SU-DHL-6 (cell line): ENCODE measurements at regions not wholly inside any gene's neighbourhood (a gene's known extent, or its start where the extent isn't known, plus 50 kb on each side); places are given as distances from the start of the nearest gene placed in this dataset.

Experiments
- H2AFZ ChIP-seq: fragments of 200-600 bp; sonication (generic); 2 replicates; pipeline ENCODE4 v1.6.1; 2014; ENCODE audit warnings: low read depth, mild to moderate bottlenecking, moderate library complexity, mixed read lengths, antibody characterized with exemption, low read length; ENCODE audit not compliant: severe bottlenecking
- H3F3A ChIP-seq: fragments of 200-600 bp; shearing (Covaris generic); 2 replicates; pipeline ENCODE4 v1.6.0; 2016; ENCODE audit warnings: antibody characterized with exemption, mild to moderate bottlenecking; ENCODE audit not compliant: insufficient read depth
- H3K27ac ChIP-seq: fragments of 200-600 bp; sonication (generic); 2 replicates; pipeline ENCODE4 v1.5.1; 2016; ENCODE audit warnings: low read depth, mild to moderate bottlenecking, low read length, moderate library complexity, mixed read lengths
- H3K27me3 ChIP-seq: fragments of 200-600 bp; sonication (generic), shearing (Covaris generic); 2 replicates; pipeline ENCODE4 v1.6.0; 2014; ENCODE audit warnings: mild to moderate bottlenecking, low read length
- H3K36me3 ChIP-seq: fragments of 200-600 bp; sonication (generic); 2 replicates; pipeline ENCODE4 v1.6.1; 2014; ENCODE audit warnings: mild to moderate bottlenecking, low read length, mixed read lengths
- H3K4me2 ChIP-seq: fragments of 300-600, 200-600 bp; shearing (Covaris generic), sonication (generic); 2 replicates; pipeline ENCODE4 v1.6.0; 2014; ENCODE audit warnings: low read length, low read depth, mild to moderate bottlenecking; ENCODE audit not compliant: poor library complexity, severe bottlenecking
- H3K4me3 ChIP-seq: fragments of 200-600 bp; sonication (generic); 2 replicates; pipeline ENCODE4 v1.5.1; 2014; ENCODE audit warnings: antibody characterized with exemption, low read length, mild to moderate bottlenecking, mixed read lengths; ENCODE audit not compliant: insufficient read depth, poor library complexity, severe bottlenecking
- H3K79me2 ChIP-seq: fragments of 200-600 bp; sonication (generic); 2 replicates; pipeline ENCODE4 v1.6.1; 2014; ENCODE audit warnings: mild to moderate bottlenecking, low read length, moderate library complexity; ENCODE audit not compliant: insufficient read depth
- H3K9ac ChIP-seq: fragments of 200-600 bp; sonication (generic); 2 replicates; pipeline ENCODE4 v1.7.0; 2014; ENCODE audit warnings: mild to moderate bottlenecking, low read length
- H3K9me2 ChIP-seq: fragments of 200-600 bp; sonication (generic); replicated peaks from 2 replicates; pipeline ENCODE4 v1.6.1; 2014; ENCODE audit warnings: low read length; ENCODE audit not compliant: insufficient read depth
- H3K9me3 ChIP-seq: fragments of 200-600 bp; sonication (generic); 2 replicates; pipeline ENCODE4 v1.6.1; 2014; ENCODE audit warnings: low read length, mixed read lengths; ENCODE audit not compliant: insufficient read depth
- H4K20me1 ChIP-seq: fragments of 200-600 bp; sonication (generic); 2 replicates; pipeline ENCODE4 v1.6.1; 2014; ENCODE audit warnings: low read depth, mild to moderate bottlenecking, antibody characterized with exemption, low read length, moderate library complexity, mixed read lengths
- EZH2phosphoT487 ChIP-seq: fragments of 200-600 bp; sonication (generic), shearing (Covaris generic); conservative IDR thresholded peaks from 2 replicates; pipeline ENCODE4 v1.6.1; 2018; ENCODE audit warnings: mild to moderate bottlenecking, antibody characterized with exemption, low read length, moderate library complexity, mixed read lengths
- TF ChIP-seq, protein P1 (sequence below): fragments of 200-600 bp; sonication (generic); IDR thresholded peaks from one replicate; pipeline ENCODE4 v1.5.1; 2017; ENCODE audit warnings: antibody characterized with exemption, mild to moderate bottlenecking, low read length, moderate library complexity; ENCODE audit not compliant: insufficient read depth, poor library complexity, severe bottlenecking

DNA sequence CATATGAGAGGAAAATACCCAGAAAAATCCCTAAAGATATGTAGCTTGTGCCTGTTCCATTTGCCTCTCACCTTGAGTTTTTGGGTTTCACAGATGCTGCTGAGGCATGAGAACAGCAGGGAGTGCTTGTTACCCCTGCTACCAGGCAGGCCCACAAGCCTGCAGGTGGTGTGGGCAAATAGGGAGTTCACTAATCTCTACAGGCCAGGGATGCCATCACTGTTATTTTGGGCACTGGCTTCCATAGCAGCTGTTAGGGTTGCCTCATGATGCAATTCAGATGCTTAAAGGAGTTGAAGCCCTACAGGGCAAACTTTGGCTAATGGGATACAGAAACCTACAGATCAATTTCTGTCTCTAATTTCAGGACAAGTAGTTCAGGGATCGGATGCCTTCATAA, 873.5 kb downstream of the OTOL1 start:
- H3K9ac ChIP-seq, result no peak overlapping the region
- no peak for TF ChIP-seq EZH2phosphoT487
- TF ChIP-seq, protein P1, sequence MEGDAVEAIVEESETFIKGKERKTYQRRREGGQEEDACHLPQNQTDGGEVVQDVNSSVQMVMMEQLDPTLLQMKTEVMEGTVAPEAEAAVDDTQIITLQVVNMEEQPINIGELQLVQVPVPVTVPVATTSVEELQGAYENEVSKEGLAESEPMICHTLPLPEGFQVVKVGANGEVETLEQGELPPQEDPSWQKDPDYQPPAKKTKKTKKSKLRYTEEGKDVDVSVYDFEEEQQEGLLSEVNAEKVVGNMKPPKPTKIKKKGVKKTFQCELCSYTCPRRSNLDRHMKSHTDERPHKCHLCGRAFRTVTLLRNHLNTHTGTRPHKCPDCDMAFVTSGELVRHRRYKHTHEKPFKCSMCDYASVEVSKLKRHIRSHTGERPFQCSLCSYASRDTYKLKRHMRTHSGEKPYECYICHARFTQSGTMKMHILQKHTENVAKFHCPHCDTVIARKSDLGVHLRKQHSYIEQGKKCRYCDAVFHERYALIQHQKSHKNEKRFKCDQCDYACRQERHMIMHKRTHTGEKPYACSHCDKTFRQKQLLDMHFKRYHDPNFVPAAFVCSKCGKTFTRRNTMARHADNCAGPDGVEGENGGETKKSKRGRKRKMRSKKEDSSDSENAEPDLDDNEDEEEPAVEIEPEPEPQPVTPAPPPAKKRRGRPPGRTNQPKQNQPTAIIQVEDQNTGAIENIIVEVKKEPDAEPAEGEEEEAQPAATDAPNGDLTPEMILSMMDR, result no peak
- peak overlapping the region; percentile 31 for H2AFZ ChIP-seq

DNA sequence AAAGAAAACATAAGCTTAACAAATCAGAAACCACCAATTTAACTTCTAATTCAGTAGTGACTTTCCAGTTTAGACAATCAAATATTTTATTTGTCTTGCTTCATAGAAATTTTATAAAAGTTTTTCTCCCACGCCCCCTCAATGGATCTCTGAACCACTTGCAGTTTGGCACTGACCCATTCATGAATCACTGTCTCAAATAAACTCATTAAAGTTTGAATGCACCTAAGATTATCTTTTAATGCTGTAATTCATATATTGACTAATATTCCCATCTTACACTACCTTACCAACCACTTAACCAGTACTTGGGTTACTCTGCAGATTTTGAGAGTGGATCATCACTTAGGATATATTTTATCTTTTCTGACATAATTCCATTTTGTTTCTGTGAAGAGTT, 880.2 kb downstream of the OTOL1 start:
- no peak overlapping the region for H3K9ac ChIP-seq
- 0 out of 2 replicates have a peak, but pooled peaks cover 3% of the 10 kb centered on the region for H3K36me3 ChIP-seq
- no peaks in the 10 kb centered on the region for H3K27me3 ChIP-seq
- no peaks in the 10 kb centered on the region for H3K9me2 ChIP-seq
- H2AFZ ChIP-seq, result peak overlapping the region; percentile 59
- H3K27ac ChIP-seq, result no peak overlapping the region
- no peaks in the 10 kb centered on the region for H3F3A ChIP-seq
- H4K20me1 ChIP-seq, result no peaks in the 10 kb centered on the region
- no peak overlapping the region for H3K4me2 ChIP-seq
- H3K79me2 ChIP-seq, result no peaks in the 10 kb centered on the region
- H3K9me3 ChIP-seq, result no peaks in the 10 kb centered on the region
- TF ChIP-seq, protein P1, result no peak
- TF ChIP-seq EZH2phosphoT487, result no peak
- no peak overlapping the region for H3K4me3 ChIP-seq

More for the DNA sequence above, 873.5 kb downstream of the OTOL1 start:
- Histone ChIP-seq H3K27me3 (no peaks in the 10 kb centered on the region), H4K20me1 (no peaks in the 10 kb centered on the region), H3K79me2 (no peaks in the 10 kb centered on the region), H3K9me2 (no peaks in the 10 kb centered on the region), H3K9me3 (no peaks in the 10 kb centered on the region), H3K27ac (no peak overlapping the region), H3K36me3 (0 out of 2 replicates have a peak, but pooled peaks cover 3% of the 10 kb centered on the region), H3K4me2 (no peak overlapping the region), H3K4me3 (no peak overlapping the region), H3F3A (no peaks in the 10 kb centered on the region)

DNA sequence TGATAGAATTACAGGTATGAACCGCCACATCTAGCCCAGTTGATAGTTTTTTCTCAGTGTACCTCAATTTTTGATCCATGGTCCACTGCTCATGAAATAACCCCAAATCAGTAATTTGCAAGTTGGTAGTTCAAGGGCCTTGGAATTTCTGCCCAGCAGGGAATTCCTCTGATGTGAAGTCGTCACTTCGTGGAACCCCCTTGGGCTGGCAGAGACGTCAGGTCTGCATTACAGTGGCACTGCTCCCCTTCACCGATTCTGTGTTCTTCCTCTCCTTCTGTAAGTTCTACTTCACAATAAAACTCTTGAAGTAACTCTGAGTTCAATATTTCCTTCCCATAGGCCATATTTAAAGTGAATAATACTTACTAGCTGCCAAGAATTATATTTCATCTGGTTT, 881.0 kb downstream of the OTOL1 start:
- TF ChIP-seq, protein P1, result no peak
- H3K27me3 ChIP-seq, result no peaks in the 10 kb centered on the region
- H3F3A ChIP-seq, result no peaks in the 10 kb centered on the region
- H3K9me2 ChIP-seq, result no peaks in the 10 kb centered on the region
- H3K79me2 ChIP-seq, result no peaks in the 10 kb centered on the region
- no peak overlapping the region for H3K27ac ChIP-seq
- no peaks in the 10 kb centered on the region for H3K9me3 ChIP-seq
- H2AFZ ChIP-seq, result no peak overlapping the region
- H3K4me2 ChIP-seq, result no peak overlapping the region
- H3K9ac ChIP-seq, result no peak overlapping the region
- H3K36me3 ChIP-seq, result 0 out of 2 replicates have a peak, but pooled peaks cover 3% of the 10 kb centered on the region
- H4K20me1 ChIP-seq, result no peaks in the 10 kb centered on the region
- no peak overlapping the region for H3K4me3 ChIP-seq
